ENCODE measurements at regions not wholly inside any gene's neighbourhood (a gene's known extent, or its start where the extent isn't known, plus 50 kb on each side); places are given as distances from the start of the nearest gene placed in this dataset.

- Histone ChIP-seq H3K9me3 (ENCODE audit: low read length) (no peaks in the 10 kb centered on the region), H3K27me3 (ENCODE audit: insufficient read depth, low read length, poor library complexity, severe bottlenecking) (no peaks in the 10 kb centered on the region), H3K4me3 (ENCODE audit: low read length) (no peak overlapping the region), H3K27ac (ENCODE audit: low read depth, low read length) (no peak overlapping the region), H3K36me3 (ENCODE audit: insufficient read depth, low read length) (no peaks in the 10 kb centered on the region), H3K4me1 (ENCODE audit: insufficient read depth, low read length) (no peaks in the 10 kb centered on the region)
- Mint-ChIP-seq H3K4me1 (no peaks in the 10 kb centered on the region), H3K27ac (no peak overlapping the region), H3K4me3 (no peak overlapping the region), H3K36me3 (no peaks in the 10 kb centered on the region), H3K9me3 (peaks cover 0 to 5% (median 0%) of the 10 kb centered on the region in 5 donors), H3K27me3 (peaks cover 0 to 3% of the 10 kb centered on the region in 2 donors)
- no peak for DNase-seq
- ChIA-PET POLR2A (no interaction called here), CTCF (no interaction called here)
Measured at GRCh38 chr20:40325006-40325568, 363.9 kb downstream of the MAFB start.

DNA sequence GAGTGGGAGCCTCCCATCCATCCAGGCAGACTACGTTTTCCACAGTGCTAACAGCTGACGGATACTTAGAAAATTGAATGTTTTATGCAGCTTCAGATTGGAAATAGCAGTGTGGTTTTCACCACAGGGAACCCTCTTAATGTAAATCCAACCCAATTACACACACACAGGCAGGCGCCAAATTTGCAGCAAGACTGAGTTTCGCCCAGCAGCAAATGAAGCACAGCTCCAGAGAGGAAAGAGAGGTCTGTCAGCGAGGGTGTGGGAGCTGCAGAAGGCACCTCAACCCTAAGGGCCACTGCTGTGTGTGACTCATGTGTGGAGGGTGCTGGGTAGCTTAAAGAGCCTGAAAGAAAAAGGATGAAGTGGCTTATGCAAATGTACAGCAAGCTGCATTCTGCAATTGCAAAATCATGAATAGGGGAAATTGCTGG, 365.7 kb downstream of the MAFB start:
- CTCF ChIA-PET: no interaction called here
- H3K27me3 Mint-ChIP-seq: peaks cover 0 to 3% of the 10 kb centered on the region in 2 donors
- DNase-seq: no peak
- H3K27me3 ChIP-seq (ENCODE audit: insufficient read depth, low read length, poor library complexity, severe bottlenecking): no peaks in the 10 kb centered on the region
- H3K36me3 ChIP-seq (ENCODE audit: insufficient read depth, low read length): no peaks in the 10 kb centered on the region
- no peak overlapping the region for H3K4me3 ChIP-seq (ENCODE audit: low read length)
- no peaks in the 10 kb centered on the region for H3K4me1 Mint-ChIP-seq
- no peak overlapping the region for H3K4me3 Mint-ChIP-seq
- no peak overlapping the region for H3K27ac ChIP-seq (ENCODE audit: low read depth, low read length)
- H3K36me3 Mint-ChIP-seq: no peaks in the 10 kb centered on the region
- no peaks in the 10 kb centered on the region for H3K9me3 ChIP-seq (ENCODE audit: low read length)
- H3K4me1 ChIP-seq (ENCODE audit: insufficient read depth, low read length): no peaks in the 10 kb centered on the region
- peaks cover 0 to 5% (median 0%) of the 10 kb centered on the region in 5 donors for H3K9me3 Mint-ChIP-seq
- POLR2A ChIA-PET: no interaction called here
- H3K27ac Mint-ChIP-seq: no peak overlapping the region

GRCh38 chr20:40322941-40323340, 366.1 kb downstream of the MAFB start:
- H3K4me3 ChIP-seq (ENCODE audit: low read length): no peak overlapping the region
- no peaks in the 10 kb centered on the region for H3K9me3 ChIP-seq (ENCODE audit: low read length)
- Mint-ChIP-seq H3K36me3 (no peaks in the 10 kb centered on the region), H3K4me3 (no peak overlapping the region), H3K4me1 (no peaks in the 10 kb centered on the region), H3K9me3 (peaks cover 0 to under 1% (median 0%) of the 10 kb centered on the region in 5 donors), H3K27ac (no peak overlapping the region), H3K27me3 (peaks cover 0 to 3% of the 10 kb centered on the region in 2 donors)
- no peak overlapping the region for H3K27ac ChIP-seq (ENCODE audit: low read depth, low read length)
- CTCF ChIA-PET: no interaction called here
- H3K27me3 ChIP-seq (ENCODE audit: insufficient read depth, low read length, poor library complexity, severe bottlenecking): no peaks in the 10 kb centered on the region
- POLR2A ChIA-PET: no interaction called here
- H3K4me1 ChIP-seq (ENCODE audit: insufficient read depth, low read length): no peaks in the 10 kb centered on the region
- H3K36me3 ChIP-seq (ENCODE audit: insufficient read depth, low read length): no peaks in the 10 kb centered on the region
- DNase-seq: no peak

- Histone ChIP-seq H3K27ac (ENCODE audit: low read depth, low read length) (no peak overlapping the region), H3K4me3 (ENCODE audit: low read length) (no peak overlapping the region), H3K36me3 (ENCODE audit: insufficient read depth, low read length) (no peaks in the 10 kb centered on the region), H3K27me3 (ENCODE audit: insufficient read depth, low read length, poor library complexity, severe bottlenecking) (no peaks in the 10 kb centered on the region), H3K9me3 (ENCODE audit: low read length) (no peaks in the 10 kb centered on the region), H3K4me1 (ENCODE audit: insufficient read depth, low read length) (no peaks in the 10 kb centered on the region)
- Mint-ChIP-seq H3K27me3 (peaks cover 0 to 1% of the 10 kb centered on the region in 2 donors), H3K4me1 (no peaks in the 10 kb centered on the region), H3K4me3 (no peak overlapping the region), H3K9me3 (no peaks in the 10 kb centered on the region), H3K27ac (no peak overlapping the region), H3K36me3 (no peaks in the 10 kb centered on the region)
- no peak for DNase-seq
- CTCF ChIA-PET: no interaction called here
- POLR2A ChIA-PET: no interaction called here
Measured at GRCh38 chr20:40320517-40321011, 368.5 kb downstream of the MAFB start.

GRCh38 chr20:40319741-40320516, 369.1 kb downstream of the MAFB start:
- no peaks in the 10 kb centered on the region for H3K4me1 ChIP-seq (ENCODE audit: insufficient read depth, low read length)
- Mint-ChIP-seq H3K4me3 (no peak overlapping the region), H3K27me3 (peaks cover 0 to 1% of the 10 kb centered on the region in 2 donors), H3K4me1 (no peaks in the 10 kb centered on the region), H3K36me3 (no peaks in the 10 kb centered on the region), H3K9me3 (no peaks in the 10 kb centered on the region), H3K27ac (no peak overlapping the region)
- H3K4me3 ChIP-seq (ENCODE audit: low read length): no peak overlapping the region
- POLR2A ChIA-PET: no interaction called here
- H3K27ac ChIP-seq (ENCODE audit: low read depth, low read length): no peak overlapping the region
- DNase-seq: no peak
- no peaks in the 10 kb centered on the region for H3K9me3 ChIP-seq (ENCODE audit: low read length)
- no peaks in the 10 kb centered on the region for H3K36me3 ChIP-seq (ENCODE audit: insufficient read depth, low read length)
- no peaks in the 10 kb centered on the region for H3K27me3 ChIP-seq (ENCODE audit: insufficient read depth, low read length, poor library complexity, severe bottlenecking)
- CTCF ChIA-PET: no interaction called here

DNA sequence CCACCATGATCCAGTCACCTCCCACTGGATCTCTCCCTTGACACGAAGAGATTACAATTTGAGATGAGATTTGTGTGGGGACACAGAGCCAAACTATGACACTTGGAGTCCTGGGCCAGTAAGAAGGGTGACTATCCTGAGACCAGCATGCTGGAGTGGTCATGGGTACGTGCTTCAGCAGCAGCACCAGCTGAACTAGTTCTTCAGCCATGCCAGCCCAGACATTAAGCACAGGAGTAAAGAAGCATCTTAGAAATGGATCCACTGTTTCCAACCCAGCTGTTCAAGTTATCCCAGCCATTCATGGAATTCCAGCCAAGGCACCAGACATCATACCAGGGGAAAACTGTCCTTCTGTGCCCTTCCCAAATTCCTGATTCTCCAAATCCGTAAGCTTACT, 370.0 kb downstream of the MAFB start:
- Mint-ChIP-seq H3K4me3 (no peak overlapping the region), H3K9me3 (peaks cover 0 to 2% (median 0%) of the 10 kb centered on the region in 5 donors), H3K4me1 (no peaks in the 10 kb centered on the region), H3K27me3 (peaks cover 0 to 1% of the 10 kb centered on the region in 2 donors), H3K36me3 (no peaks in the 10 kb centered on the region), H3K27ac (no peak overlapping the region)
- no peak overlapping the region for H3K27ac ChIP-seq (ENCODE audit: low read depth, low read length)
- H3K4me3 ChIP-seq (ENCODE audit: low read length): no peak overlapping the region
- ChIA-PET CTCF (no interaction called here), POLR2A (no interaction called here)
- DNase-seq: no peak
- H3K4me1 ChIP-seq (ENCODE audit: insufficient read depth, low read length): no peaks in the 10 kb centered on the region
- no peaks in the 10 kb centered on the region for H3K9me3 ChIP-seq (ENCODE audit: low read length)
- no peaks in the 10 kb centered on the region for H3K36me3 ChIP-seq (ENCODE audit: insufficient read depth, low read length)
- no peaks in the 10 kb centered on the region for H3K27me3 ChIP-seq (ENCODE audit: insufficient read depth, low read length, poor library complexity, severe bottlenecking)

DNA sequence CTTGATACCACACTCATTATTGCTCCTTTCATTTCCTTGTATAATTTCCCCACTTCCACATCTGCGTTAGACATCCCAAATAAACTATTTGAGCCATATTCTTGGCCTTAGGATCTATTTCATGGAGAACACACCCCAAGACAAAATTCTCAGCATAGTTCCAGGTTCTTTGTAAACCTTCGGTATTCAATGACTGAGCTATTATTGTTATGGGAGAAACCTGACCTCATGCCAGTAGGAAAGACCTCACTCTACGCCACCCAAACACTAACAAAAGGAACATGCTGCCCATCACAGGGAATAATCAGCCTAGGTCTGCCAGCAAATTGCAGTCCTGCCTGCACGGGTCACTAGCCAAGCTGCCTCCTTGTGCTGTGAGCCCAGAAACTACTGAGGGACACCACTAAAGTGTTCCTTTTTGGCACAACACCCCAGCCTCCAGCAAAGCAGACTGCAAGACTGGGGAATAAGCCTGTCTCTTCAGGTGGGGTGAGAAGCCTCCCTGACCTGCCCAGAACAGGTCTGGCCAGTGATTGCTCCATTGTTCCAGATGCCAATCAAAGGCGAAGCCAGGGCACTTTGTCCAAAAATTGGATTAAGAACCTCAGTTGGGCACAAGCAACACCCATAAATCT, 371.8 kb downstream of the MAFB start:
- Histone ChIP-seq H3K36me3 (ENCODE audit: insufficient read depth, low read length) (no peaks in the 10 kb centered on the region), H3K27me3 (ENCODE audit: insufficient read depth, low read length, poor library complexity, severe bottlenecking) (no peaks in the 10 kb centered on the region), H3K9me3 (ENCODE audit: low read length) (no peaks in the 10 kb centered on the region), H3K4me1 (ENCODE audit: insufficient read depth, low read length) (no peaks in the 10 kb centered on the region), H3K27ac (ENCODE audit: low read depth, low read length) (no peak overlapping the region), H3K4me3 (ENCODE audit: low read length) (no peak overlapping the region)
- no peaks in the 10 kb centered on the region for H3K36me3 Mint-ChIP-seq
- peaks cover 0 to 1% of the 10 kb centered on the region in 2 donors for H3K27me3 Mint-ChIP-seq
- no peaks in the 10 kb centered on the region for H3K4me1 Mint-ChIP-seq
- CTCF ChIA-PET: no interaction called here
- DNase-seq: no peak
- POLR2A ChIA-PET: no interaction called here
- H3K27ac Mint-ChIP-seq: no peak overlapping the region
- H3K9me3 Mint-ChIP-seq: peaks cover 0 to 2% (median 0%) of the 10 kb centered on the region in 5 donors
- no peak overlapping the region for H3K4me3 Mint-ChIP-seq

DNA sequence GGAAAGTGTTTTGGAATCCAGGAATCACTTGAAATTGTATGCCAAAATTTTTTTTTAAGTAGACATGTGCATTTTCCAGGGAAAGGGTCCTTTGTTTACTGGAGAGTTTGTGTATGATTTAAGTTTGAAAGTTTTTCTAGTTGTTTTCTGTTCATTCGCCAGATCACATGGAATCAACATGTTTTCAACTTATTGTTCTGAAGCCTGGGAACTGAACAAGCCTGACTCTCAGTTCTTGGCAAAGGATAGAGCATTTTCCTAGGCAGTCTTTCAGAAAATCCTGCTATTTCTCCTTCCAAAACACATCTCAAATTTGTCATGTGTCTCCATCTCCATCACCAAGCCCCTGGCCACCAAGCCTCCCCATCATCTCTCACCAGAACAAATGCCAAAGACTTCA, 374.8 kb downstream of the MAFB start:
- Mint-ChIP-seq H3K4me3 (no peak overlapping the region), H3K9me3 (peaks cover 0 to 3% (median 0%) of the 10 kb centered on the region in 5 donors), H3K27ac (no peak overlapping the region), H3K36me3 (no peaks in the 10 kb centered on the region), H3K4me1 (no peaks in the 10 kb centered on the region), H3K27me3 (no peaks in the 10 kb centered on the region)
- Histone ChIP-seq H3K27ac (ENCODE audit: low read depth, low read length) (no peak overlapping the region), H3K4me1 (ENCODE audit: insufficient read depth, low read length) (no peaks in the 10 kb centered on the region), H3K36me3 (ENCODE audit: insufficient read depth, low read length) (no peaks in the 10 kb centered on the region), H3K9me3 (ENCODE audit: low read length) (no peaks in the 10 kb centered on the region), H3K27me3 (ENCODE audit: insufficient read depth, low read length, poor library complexity, severe bottlenecking) (no peaks in the 10 kb centered on the region), H3K4me3 (ENCODE audit: low read length) (no peak overlapping the region)
- POLR2A ChIA-PET: no interaction called here
- CTCF ChIA-PET: no interaction called here
- no peak for DNase-seq
